ENCODE measurements at regions not wholly inside any gene's neighbourhood (a gene's known extent, or its start where the extent isn't known, plus 50 kb on each side); places are given as distances from the start of the nearest gene placed in this dataset.
"Not testable (repeated sequence)": the region's sequence is repeated elsewhere in the genome, so short reads cannot be mapped to it uniquely, and the experiment has no call there.

DNA sequence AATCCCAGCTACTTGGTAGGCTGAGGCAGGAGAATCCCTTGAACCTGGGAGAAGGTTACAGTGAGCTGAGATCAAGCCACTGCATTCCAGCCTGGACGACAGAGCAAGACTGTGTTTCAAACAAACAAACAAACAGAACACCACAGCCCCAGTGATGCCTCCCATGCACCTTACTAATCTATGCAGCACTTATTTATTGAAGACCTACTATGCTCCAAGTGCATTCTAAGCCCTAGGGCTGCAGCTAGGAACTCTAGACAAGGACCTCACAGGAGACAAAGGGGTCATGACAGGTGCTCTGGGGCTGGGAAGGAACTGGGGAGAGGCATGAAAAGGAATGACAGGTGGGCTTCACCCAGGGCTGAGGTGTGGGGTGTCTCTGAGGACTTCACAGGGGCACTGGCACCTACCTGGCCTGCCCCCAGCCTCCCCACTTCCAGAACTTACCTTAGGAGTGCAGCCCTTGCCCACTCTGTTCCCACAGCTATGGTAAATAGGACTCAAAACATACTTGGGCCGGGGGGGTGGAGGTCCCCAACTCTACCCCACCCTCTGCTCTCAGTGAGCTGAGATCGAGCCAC is 69.4 kb downstream of the C9orf50 start:
- no peak overlapping the region for H2AFZ ChIP-seq (ENCODE audit: low read depth, low read length)
- H3K79me2 ChIP-seq (ENCODE audit: control insufficient read depth, insufficient read depth, low read length), result no peaks in the 10 kb centered on the region
- H3K9me3 ChIP-seq (replicated peaks; ENCODE audit: control insufficient read depth, insufficient read depth, low read length), result no peaks in the 10 kb centered on the region
- no peak overlapping the region for H3K9ac ChIP-seq (replicated peaks; ENCODE audit: extremely low read depth, insufficient read depth, low read length)
- H3K4me2 ChIP-seq (ENCODE audit: insufficient read depth, low read length), result no peak overlapping the region
- no peaks in the 10 kb centered on the region for H4K20me1 ChIP-seq (replicated peaks; ENCODE audit: control insufficient read depth, extremely low read depth, insufficient read depth, low read length)
- DNase-seq (ENCODE audit: low read depth, low spot score), result no peak
- ChIA-PET CTCF (interaction anchor here (0.9 to 2.5 kb wide), 2 partner anchors 11 to 413 kb away, joined by 3 to 6 read pairs; no protein-coding TSS in a partner anchor), POLR2A (no interaction called here)
- no peak overlapping the region for H3K4me3 ChIP-seq (replicated peaks in 1 of 3; ENCODE audit: insufficient read depth in 1 of 3, low read depth in 1 of 3, low read length in 3 of 3)
- intact Hi-C loops (cut with micrococcal nuclease) (loop anchor here (5.0 kb wide), 2 partner anchors 46 to 219 kb away; no protein-coding TSS in a partner anchor), dilution Hi-C loops (cut with MboI; ENCODE audit: extremely low pct_ligation_motif_present, low sequenced_read_pairs) (no loop called here)
- TF ChIP-seq MYC (IDR thresholded peaks at IDR 0.05; ENCODE audit: low read depth, low read length), result no peak
- no peak for TF ChIP-seq POLR2A (IDR thresholded peaks at IDR 0.05; ENCODE audit: low read depth, low read length)
- no peak for TF ChIP-seq JUN (IDR thresholded peaks at IDR 0.05; ENCODE audit: borderline replicate concordance, insufficient read depth, insufficient read length, low read depth)
- no peak for TF ChIP-seq FOS (IDR thresholded peaks at IDR 0.05; ENCODE audit: borderline replicate concordance, insufficient read depth, low read length)
- TF ChIP-seq, protein P1, sequence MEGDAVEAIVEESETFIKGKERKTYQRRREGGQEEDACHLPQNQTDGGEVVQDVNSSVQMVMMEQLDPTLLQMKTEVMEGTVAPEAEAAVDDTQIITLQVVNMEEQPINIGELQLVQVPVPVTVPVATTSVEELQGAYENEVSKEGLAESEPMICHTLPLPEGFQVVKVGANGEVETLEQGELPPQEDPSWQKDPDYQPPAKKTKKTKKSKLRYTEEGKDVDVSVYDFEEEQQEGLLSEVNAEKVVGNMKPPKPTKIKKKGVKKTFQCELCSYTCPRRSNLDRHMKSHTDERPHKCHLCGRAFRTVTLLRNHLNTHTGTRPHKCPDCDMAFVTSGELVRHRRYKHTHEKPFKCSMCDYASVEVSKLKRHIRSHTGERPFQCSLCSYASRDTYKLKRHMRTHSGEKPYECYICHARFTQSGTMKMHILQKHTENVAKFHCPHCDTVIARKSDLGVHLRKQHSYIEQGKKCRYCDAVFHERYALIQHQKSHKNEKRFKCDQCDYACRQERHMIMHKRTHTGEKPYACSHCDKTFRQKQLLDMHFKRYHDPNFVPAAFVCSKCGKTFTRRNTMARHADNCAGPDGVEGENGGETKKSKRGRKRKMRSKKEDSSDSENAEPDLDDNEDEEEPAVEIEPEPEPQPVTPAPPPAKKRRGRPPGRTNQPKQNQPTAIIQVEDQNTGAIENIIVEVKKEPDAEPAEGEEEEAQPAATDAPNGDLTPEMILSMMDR (IDR thresholded peaks at IDR 0.05; ENCODE audit: extremely low read depth in 1 of 2, insufficient read depth in 1 of 2, low read depth in 1 of 2, low read length in 2 of 2), result no peak
- TF ChIP-seq EZH2 (IDR thresholded peaks at IDR 0.05; ENCODE audit: borderline replicate concordance, low read depth, low read length, severe bottlenecking), result no peak
- no peak for TF ChIP-seq GATA2 (IDR thresholded peaks at IDR 0.05; ENCODE audit: insufficient read depth, insufficient read length, low read depth, low read length)
- TF ChIP-seq POLR2AphosphoS5 (IDR thresholded peaks at IDR 0.05; ENCODE audit: insufficient read depth, low read depth, low read length), result no peak
- TF ChIP-seq, protein P2, sequence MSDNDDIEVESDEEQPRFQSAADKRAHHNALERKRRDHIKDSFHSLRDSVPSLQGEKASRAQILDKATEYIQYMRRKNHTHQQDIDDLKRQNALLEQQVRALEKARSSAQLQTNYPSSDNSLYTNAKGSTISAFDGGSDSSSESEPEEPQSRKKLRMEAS (IDR thresholded peaks at IDR 0.05; ENCODE audit: insufficient read depth, insufficient read length), result no peak
- no TSS peak for BruUV-seq (replicated peaks)
- H3K4me1 ChIP-seq (ENCODE audit: control insufficient read depth, extremely low read depth, insufficient read depth, low read length), result peaks cover 3% of the 10 kb centered on the region
- H3K9me1 ChIP-seq (replicated peaks; ENCODE audit: control insufficient read depth, extremely low read depth, insufficient read depth, low read length), result no peaks in the 10 kb centered on the region
- H3K36me3 ChIP-seq (ENCODE audit: control insufficient read depth in 2 of 2, extremely low read depth in 1 of 2, insufficient read depth in 2 of 2, low read length in 2 of 2), result no peaks in the 10 kb centered on the region
- H3K27ac ChIP-seq (ENCODE audit: insufficient read depth, low read depth, low read length), result no peak overlapping the region
- H3K27me3 ChIP-seq (ENCODE audit: control insufficient read depth in 2 of 2, insufficient read depth in 2 of 2, low read length in 2 of 2), result peaks cover 3% of the 10 kb centered on the region in 2 experiments
- no peak for FAIRE-seq

DNA sequence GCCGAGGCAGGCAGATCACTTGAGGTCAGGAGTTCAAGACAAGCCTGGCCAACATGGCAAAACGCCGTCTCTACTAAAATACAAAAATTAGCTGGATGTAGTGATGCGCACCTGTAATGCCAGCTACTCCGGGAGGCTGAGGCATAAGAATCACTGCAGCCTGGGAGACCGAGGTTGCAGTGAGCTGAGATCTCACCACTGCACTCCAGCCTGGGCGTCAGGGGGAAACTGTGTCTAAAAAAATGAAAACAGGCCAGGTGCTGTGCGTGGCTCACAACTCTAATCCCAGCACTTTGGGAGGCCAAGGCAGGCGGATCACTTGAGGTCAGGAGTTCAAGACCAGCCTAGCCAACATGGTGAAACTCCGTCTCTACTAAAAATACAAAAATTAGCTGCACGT is 69.9 kb downstream of the C9orf50 start:
- H3K4me2 ChIP-seq (ENCODE audit: insufficient read depth, low read length); H2AFZ ChIP-seq (ENCODE audit: low read depth, low read length); FAIRE-seq; H3K9ac ChIP-seq (replicated peaks; ENCODE audit: extremely low read depth, insufficient read depth, low read length); H3K79me2 ChIP-seq (ENCODE audit: control insufficient read depth, insufficient read depth, low read length); dilution Hi-C loops (cut with MboI; ENCODE audit: extremely low pct_ligation_motif_present, low sequenced_read_pairs); H3K9me3 ChIP-seq (replicated peaks; ENCODE audit: control insufficient read depth, insufficient read depth, low read length); H3K27me3 ChIP-seq (ENCODE audit: control insufficient read depth in 2 of 2, insufficient read depth in 2 of 2, low read length in 2 of 2); H3K27ac ChIP-seq (ENCODE audit: insufficient read depth, low read depth, low read length); H3K9me1 ChIP-seq (replicated peaks; ENCODE audit: control insufficient read depth, extremely low read depth, insufficient read depth, low read length); H3K36me3 ChIP-seq (ENCODE audit: control insufficient read depth in 2 of 2, extremely low read depth in 1 of 2, insufficient read depth in 2 of 2, low read length in 2 of 2); H4K20me1 ChIP-seq (replicated peaks; ENCODE audit: control insufficient read depth, extremely low read depth, insufficient read depth, low read length); BruUV-seq (replicated peaks); H3K4me1 ChIP-seq (ENCODE audit: control insufficient read depth, extremely low read depth, insufficient read depth, low read length); H3K4me3 ChIP-seq (replicated peaks in 1 of 3; ENCODE audit: insufficient read depth in 1 of 3, low read depth in 1 of 3, low read length in 3 of 3); DNase-seq (ENCODE audit: low read depth, low spot score): not testable (repeated sequence)
- intact Hi-C loops (cut with micrococcal nuclease), result loop anchor here (5.0 kb wide), 2 partner anchors 46 to 219 kb away; no protein-coding TSS in a partner anchor
- ChIA-PET CTCF (interaction anchor here (0.7 to 2.5 kb wide), 3 partner anchors 18 to 412 kb away, joined by 3 to 6 read pairs (median 5); no protein-coding TSS in a partner anchor), POLR2A (interaction anchor here (1.0 kb wide), 1 partner anchor 54 kb away, joined by 3 read pairs; no protein-coding TSS in a partner anchor)

Data from endothelial cell of umbilical vein (primary cell).